ENCODE measurements at regions not wholly inside any gene's neighbourhood (a gene's known extent, or its start where the extent isn't known, plus 50 kb on each side); places are given as distances from the start of the nearest gene placed in this dataset.

DNA sequence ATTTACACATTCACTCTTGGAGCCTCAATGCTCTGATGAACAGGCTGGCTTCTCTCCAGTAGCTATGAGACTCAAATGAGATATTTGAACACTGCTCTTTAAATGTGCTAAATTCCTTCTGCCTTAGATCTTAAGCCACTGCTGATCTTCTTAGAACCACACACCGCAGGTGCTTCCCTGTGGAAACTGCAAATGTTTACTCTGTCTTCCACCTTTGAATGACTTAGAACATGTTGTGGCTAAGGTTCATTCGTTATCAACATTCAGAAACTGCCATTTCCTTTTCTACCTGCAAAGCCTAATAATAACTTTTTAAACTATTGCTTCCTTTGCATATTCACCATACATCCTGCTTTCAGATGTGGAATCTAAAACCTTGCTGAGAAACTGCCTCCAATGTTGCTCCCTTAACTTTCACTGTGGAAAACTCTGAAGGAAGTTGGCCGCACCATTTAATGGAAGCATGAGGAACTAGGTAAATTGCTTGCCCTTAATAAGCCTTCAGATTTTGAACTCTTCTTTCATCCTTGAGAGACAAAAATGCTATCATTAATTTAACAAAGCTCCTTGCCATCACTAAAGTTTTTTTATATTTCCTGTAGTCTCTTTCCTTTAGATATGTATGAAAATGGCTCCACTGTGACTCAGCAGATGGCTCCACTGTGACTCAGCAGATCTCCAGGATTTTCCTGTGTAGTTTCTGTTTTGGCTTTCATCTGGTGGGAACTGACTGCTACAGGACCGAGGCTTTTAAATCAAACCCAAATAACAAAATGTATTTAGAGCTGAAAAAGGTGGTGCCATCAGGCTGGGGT lies 143.8 kb downstream of the TNFSF18 start (continued):
- TF ChIP-seq, protein P1, sequence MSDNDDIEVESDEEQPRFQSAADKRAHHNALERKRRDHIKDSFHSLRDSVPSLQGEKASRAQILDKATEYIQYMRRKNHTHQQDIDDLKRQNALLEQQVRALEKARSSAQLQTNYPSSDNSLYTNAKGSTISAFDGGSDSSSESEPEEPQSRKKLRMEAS (IDR thresholded peaks at IDR 0.05): no peak
- TF ChIP-seq SIN3A (IDR thresholded peaks at IDR 0.05; ENCODE audit: low read depth) (no peak), JUND (IDR thresholded peaks at IDR 0.05) (peak; percentile 67), RAD21 (IDR thresholded peaks at IDR 0.05; ENCODE audit: low read depth) (0 out of 2 replicates have a peak, but pooled peaks have one; percentile 18)

DNA sequence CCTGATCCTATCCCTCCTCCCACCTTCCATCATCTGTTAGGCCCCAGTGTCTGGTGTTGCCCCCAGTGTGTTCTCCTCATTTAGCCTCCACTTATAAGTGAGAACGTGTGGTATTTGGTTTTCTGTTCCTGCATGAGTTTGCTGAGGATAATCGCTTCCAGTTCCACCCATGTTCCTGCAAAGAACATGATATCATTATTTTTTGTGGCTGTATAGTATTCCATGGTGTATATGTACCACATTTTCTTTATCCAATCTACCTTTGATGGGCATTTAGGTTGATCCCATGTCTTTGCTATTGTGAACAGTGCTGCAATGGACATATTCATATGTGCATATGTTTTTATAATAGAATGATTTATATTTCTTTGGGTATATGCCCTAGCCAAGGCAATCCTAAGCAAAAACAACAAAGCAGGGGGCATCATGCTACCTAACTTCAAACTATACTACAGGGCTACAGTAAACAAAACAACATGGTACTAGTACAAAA lies 142.9 kb downstream of the TNFSF18 start:
- Histone ChIP-seq H4K20me1 (ENCODE audit: insufficient read depth) (no peaks in the 10 kb centered on the region), H3K27ac (ENCODE audit: low read depth, low read length) (peak overlapping the region; percentile 74), H3K9ac (ENCODE audit: low read length) (peak overlapping the region; percentile 35; the same call in 1 of the 2 replicates), H3K27me3 (ENCODE audit: insufficient read depth, low read length) (no peaks in the 10 kb centered on the region), H3K4me1 (ENCODE audit: control insufficient read depth in 1 of 2, insufficient read depth in 2 of 2, low read length in 2 of 2) (peaks cover 66 to 86% of the 10 kb centered on the region in 2 experiments), H3K4me3 (replicated peaks in 1 of 2; ENCODE audit: low read depth in 1 of 2, low read length in 2 of 2) (no peak overlapping the region), H3K4me2 (ENCODE audit: low read length) (peak overlapping the region; percentile 31), H3K9me2 (ENCODE audit: insufficient read depth) (no peaks in the 10 kb centered on the region), H3K9me3 (ENCODE audit: control insufficient read depth in 1 of 2, insufficient read depth in 1 of 2, low read depth in 1 of 2, low read length in 2 of 2) (peaks cover 4 to 5% of the 10 kb centered on the region in 2 experiments; a peak in 2 of 4 replicates), H3K79me2 (ENCODE audit: insufficient read depth, low read length) (peaks cover 45% of the 10 kb centered on the region), H3K36me3 (ENCODE audit: control insufficient read depth in 1 of 2, insufficient read depth in 2 of 2, low read length in 2 of 2) (peaks cover 0 to 26% of the 10 kb centered on the region in 2 experiments; a peak in 2 of 4 replicates), H2AFZ (ENCODE audit: low read depth, low read length, poor library complexity, severe bottlenecking) (no peak overlapping the region)
- ChIA-PET POLR2A (no interaction called here), RAD21 (ENCODE audit: low non-redundant PET in 1 of 2, low total read pairs in 2 of 2, uncharacterized antibody in 2 of 2, unreplicated experiment in 2 of 2) (no interaction called here), CTCF (no interaction called here)
- no TSS peak for BruUV-seq (replicated peaks)
- ATAC-seq (no peak), DNase-seq (ENCODE audit: low read depth, low spot score) (no peak)
- TF ChIP-seq, protein P1 (IDR thresholded peaks at IDR 0.05): no peak
- TF ChIP-seq EZH2phosphoT487 (IDR thresholded peaks at IDR 0.05; ENCODE audit: borderline replicate concordance) (no peak), FOSL1 (IDR thresholded peaks at IDR 0.05; ENCODE audit: low read depth) (no peak), POLR2A (IDR thresholded peaks at IDR 0.05; ENCODE audit: borderline replicate concordance, extremely low read depth, insufficient read depth, insufficient read length) (no peak), CBX3 (IDR thresholded peaks at IDR 0.05; ENCODE audit: low read depth) (no peak), SRF (IDR thresholded peaks at IDR 0.05; ENCODE audit: low read depth) (no peak), ELF1 (IDR thresholded peaks at IDR 0.05; ENCODE audit: borderline replicate concordance, low read depth) (no peak), EZH2 (IDR thresholded peaks at IDR 0.05) (no peak), ZFX (IDR thresholded peaks at IDR 0.05) (no peak), SIN3A (IDR thresholded peaks at IDR 0.05; ENCODE audit: low read depth) (no peak), ZNF274 (IDR thresholded peaks at IDR 0.05; ENCODE audit: low read depth, low read length) (no peak)
- TF ChIP-seq, protein P2, sequence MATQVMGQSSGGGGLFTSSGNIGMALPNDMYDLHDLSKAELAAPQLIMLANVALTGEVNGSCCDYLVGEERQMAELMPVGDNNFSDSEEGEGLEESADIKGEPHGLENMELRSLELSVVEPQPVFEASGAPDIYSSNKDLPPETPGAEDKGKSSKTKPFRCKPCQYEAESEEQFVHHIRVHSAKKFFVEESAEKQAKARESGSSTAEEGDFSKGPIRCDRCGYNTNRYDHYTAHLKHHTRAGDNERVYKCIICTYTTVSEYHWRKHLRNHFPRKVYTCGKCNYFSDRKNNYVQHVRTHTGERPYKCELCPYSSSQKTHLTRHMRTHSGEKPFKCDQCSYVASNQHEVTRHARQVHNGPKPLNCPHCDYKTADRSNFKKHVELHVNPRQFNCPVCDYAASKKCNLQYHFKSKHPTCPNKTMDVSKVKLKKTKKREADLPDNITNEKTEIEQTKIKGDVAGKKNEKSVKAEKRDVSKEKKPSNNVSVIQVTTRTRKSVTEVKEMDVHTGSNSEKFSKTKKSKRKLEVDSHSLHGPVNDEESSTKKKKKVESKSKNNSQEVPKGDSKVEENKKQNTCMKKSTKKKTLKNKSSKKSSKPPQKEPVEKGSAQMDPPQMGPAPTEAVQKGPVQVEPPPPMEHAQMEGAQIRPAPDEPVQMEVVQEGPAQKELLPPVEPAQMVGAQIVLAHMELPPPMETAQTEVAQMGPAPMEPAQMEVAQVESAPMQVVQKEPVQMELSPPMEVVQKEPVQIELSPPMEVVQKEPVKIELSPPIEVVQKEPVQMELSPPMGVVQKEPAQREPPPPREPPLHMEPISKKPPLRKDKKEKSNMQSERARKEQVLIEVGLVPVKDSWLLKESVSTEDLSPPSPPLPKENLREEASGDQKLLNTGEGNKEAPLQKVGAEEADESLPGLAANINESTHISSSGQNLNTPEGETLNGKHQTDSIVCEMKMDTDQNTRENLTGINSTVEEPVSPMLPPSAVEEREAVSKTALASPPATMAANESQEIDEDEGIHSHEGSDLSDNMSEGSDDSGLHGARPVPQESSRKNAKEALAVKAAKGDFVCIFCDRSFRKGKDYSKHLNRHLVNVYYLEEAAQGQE (IDR thresholded peaks at IDR 0.05; ENCODE audit: low read depth): no peak
- TF ChIP-seq, protein P3, sequence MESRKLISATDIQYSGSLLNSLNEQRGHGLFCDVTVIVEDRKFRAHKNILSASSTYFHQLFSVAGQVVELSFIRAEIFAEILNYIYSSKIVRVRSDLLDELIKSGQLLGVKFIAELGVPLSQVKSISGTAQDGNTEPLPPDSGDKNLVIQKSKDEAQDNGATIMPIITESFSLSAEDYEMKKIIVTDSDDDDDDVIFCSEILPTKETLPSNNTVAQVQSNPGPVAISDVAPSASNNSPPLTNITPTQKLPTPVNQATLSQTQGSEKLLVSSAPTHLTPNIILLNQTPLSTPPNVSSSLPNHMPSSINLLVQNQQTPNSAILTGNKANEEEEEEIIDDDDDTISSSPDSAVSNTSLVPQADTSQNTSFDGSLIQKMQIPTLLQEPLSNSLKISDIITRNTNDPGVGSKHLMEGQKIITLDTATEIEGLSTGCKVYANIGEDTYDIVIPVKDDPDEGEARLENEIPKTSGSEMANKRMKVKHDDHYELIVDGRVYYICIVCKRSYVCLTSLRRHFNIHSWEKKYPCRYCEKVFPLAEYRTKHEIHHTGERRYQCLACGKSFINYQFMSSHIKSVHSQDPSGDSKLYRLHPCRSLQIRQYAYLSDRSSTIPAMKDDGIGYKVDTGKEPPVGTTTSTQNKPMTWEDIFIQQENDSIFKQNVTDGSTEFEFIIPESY (IDR thresholded peaks at IDR 0.05; ENCODE audit: extremely low read depth, insufficient replicate concordance, low read length): no peak
- intact Hi-C loops (cut with micrococcal nuclease): no loop called here
